Esophagus muscularis mucosa (tissue), 4 donors: ENCODE measurements at regions not wholly inside any gene's neighbourhood (a gene's known extent, or its start where the extent isn't known, plus 50 kb on each side); places are given as distances from the start of the nearest gene placed in this dataset.

Experiments used
- EP300 ChIP-seq: sonication (generic); formaldehyde crosslinking; IDR thresholded peaks from one replicate; pipeline ENCODE4 v1.6.1; 2017; ENCODE audit warnings: antibody characterized with exemption
- POLR2A ChIP-seq: fragments of 450-650 bp; IDR thresholded peaks from one replicate; pipeline ENCODE4 v1.6.1; 2017; ENCODE audit warnings: antibody characterized with exemption, moderate library complexity, mild to moderate bottlenecking, low read depth
- TF ChIP-seq, protein P1 (sequence below), 3 experiments: fragments of 200-600 bp in 2 of 3; fragments of 450-650 bp in 1 of 3; sonication (generic) in 2 of 3; IDR thresholded peaks; one replicate each; pipeline ENCODE4 v1.5.1; 2017 to 2019; ENCODE audit warnings: antibody characterized with exemption in 3 of 3, mild to moderate bottlenecking in 2 of 3, moderate library complexity in 1 of 3

DNA sequence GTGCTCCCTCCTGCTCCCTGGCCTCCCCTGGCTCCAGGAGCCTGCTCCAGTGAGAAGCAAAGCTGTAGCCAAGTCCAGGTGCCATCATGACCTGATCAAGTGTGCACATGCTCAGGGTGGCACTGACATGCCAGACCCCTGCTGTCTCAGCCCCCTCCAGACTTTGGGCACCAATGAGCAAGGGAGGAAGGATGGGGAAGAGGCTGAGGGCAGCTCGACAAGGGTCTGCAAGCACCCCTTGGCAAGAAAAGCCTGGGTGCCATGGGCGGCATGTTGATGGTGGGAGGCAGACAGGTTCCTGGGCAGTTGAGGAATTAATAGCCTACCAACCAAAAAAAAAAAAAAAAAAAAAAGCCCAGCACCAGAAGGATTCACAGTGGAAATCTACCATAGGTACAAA, 942.6 kb upstream of the PRMT6 start:
- TF ChIP-seq, protein P1, sequence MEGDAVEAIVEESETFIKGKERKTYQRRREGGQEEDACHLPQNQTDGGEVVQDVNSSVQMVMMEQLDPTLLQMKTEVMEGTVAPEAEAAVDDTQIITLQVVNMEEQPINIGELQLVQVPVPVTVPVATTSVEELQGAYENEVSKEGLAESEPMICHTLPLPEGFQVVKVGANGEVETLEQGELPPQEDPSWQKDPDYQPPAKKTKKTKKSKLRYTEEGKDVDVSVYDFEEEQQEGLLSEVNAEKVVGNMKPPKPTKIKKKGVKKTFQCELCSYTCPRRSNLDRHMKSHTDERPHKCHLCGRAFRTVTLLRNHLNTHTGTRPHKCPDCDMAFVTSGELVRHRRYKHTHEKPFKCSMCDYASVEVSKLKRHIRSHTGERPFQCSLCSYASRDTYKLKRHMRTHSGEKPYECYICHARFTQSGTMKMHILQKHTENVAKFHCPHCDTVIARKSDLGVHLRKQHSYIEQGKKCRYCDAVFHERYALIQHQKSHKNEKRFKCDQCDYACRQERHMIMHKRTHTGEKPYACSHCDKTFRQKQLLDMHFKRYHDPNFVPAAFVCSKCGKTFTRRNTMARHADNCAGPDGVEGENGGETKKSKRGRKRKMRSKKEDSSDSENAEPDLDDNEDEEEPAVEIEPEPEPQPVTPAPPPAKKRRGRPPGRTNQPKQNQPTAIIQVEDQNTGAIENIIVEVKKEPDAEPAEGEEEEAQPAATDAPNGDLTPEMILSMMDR (IDR thresholded peaks at IDR 0.05), result no peak
- TF ChIP-seq POLR2A (no peak), EP300 (no peak)
